CD4-positive, alpha-beta T cell treated with Interleukin-6 for 4 hours (primary cell): ENCODE measurements at regions not wholly inside any gene's neighbourhood (a gene's known extent, or its start where the extent isn't known, plus 50 kb on each side); places are given as distances from the start of the nearest gene placed in this dataset.

Experiments used
- DNase-seq: peaks from one replicate; pipeline ENCODE4 v3.0.0-alpha.2; 2020; ENCODE audit warnings: mixed read lengths

DNA sequence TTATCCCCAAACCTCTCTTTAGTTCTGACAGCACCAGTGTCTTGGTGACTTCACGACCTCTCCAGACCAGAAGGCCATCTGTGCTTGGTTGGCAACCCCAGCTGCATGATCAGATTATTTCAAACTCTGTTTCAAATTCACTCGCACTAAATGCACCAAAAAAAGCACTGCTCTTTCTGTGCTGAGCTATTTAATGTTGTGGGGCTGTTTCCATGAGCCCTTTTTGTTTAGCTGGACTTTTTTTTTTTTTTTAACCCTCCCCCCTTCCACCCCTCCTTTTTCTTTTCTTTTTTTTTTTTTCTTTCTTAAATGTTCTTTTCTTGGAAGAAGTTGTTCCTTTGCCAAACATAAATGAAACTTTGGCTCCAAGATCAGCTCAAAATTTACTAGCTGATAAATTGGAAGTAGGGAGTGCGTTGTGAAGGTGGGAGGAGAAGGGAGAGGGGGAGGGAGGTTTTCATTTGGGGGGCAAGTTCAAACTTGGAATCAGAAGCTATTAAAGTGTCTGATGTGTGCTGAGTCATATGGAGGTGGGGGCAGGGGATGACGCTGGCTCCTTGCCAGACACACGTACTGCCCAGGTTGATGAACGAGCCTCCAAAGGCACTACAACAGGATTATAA, 543.0 kb upstream of the TNP1 start:
- no peak for DNase-seq

DNA sequence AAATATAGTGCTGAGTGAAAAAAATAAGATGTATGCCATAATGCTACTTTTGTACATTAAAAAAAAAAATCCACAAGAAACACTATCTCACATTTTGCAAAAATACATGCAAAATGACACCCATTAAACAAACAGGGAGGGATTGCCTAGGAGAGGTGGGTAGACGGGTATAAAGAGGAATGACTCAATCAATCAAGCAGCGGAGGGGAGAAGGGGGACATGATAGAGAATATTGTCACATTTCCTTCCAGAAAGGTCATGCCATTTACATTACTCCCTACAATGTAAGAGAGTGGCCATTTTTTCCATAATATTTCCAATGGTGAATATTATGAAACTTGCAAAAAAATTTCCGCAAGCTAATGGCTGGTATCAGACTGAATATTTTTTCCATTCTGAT, 542.3 kb upstream of the TNP1 start:
- DNase-seq, result no peak

DNA sequence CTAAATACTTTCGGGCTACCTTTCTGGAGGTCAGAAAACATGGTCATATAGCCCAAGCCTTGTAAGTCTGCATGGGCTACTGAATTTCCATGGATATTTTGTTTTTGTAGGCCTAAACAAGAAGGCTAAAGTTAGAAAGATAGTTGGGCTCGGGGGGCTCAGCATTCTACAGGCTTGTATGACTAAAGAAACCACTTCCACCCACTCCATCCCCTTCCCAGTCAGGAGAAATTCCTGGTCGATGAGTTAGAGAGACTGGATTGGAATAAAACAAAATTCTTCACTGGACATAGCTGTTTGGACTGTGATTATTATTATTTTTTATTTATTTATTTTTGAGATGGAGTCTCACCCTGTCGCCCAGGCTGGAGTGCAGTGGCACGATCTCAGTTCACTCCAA, 539.4 kb upstream of the TNP1 start:
- DNase-seq, result no peak

DNA sequence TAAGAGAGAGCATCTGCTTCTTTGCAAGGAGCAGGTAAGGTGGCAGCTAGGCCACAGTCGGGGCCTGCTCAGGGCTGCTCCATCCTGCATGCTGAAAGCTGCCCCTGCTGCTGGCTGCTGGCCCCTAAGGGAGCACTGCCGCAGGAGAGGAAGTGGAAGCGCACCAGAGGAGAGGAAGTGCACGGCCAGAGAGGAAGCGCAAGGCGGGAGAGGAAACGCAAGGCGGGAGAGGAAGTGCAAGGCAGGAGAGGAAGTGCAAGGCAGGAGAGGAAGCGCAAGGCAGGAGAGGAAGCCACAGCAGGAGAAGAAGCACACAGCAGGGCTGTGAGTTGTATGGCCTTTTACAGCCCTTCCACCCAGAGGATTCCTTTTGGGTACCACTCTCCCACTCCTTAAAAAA, 539.0 kb upstream of the TNP1 start:
- peak; percentile 32 for DNase-seq

DNA sequence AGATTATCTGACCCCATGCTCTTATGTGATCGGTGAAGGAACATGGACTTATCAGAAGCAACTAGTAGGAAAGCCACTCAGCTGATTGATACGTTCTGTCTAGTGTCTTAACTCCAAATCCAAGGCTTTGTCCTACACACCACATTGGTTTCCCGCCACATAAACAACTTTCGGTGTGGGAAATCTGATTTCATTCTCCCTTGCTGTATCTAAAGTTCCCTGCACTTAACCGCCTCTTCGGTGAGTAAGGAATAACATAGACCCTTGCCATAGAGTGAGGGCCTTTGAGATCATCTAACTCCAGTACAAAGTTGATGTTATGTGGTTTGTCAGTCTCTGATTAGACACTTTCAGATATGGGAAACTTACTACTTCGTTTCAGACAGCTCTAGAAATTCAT, 538.2 kb upstream of the TNP1 start:
- DNase-seq, result no peak

DNA sequence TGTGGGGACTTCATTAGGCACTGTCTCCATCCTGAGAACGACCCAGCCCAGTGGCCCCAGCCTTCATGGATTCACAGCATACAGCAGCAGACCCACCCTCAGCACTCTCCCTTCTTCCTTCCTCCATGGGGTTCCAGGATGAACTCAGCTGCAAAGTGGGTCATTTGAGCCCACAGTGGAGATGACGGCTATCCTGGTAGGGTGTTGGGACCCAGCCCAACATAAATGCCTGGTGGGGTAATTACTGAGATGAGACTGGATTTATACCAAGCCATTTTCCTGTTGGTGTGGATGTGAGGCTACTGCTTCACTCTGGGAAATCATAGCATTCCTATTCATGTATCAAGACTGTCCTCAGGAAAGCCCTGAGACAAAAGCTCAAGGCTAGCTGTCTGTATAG, 536.7 kb upstream of the TNP1 start:
- no peak for DNase-seq

DNA sequence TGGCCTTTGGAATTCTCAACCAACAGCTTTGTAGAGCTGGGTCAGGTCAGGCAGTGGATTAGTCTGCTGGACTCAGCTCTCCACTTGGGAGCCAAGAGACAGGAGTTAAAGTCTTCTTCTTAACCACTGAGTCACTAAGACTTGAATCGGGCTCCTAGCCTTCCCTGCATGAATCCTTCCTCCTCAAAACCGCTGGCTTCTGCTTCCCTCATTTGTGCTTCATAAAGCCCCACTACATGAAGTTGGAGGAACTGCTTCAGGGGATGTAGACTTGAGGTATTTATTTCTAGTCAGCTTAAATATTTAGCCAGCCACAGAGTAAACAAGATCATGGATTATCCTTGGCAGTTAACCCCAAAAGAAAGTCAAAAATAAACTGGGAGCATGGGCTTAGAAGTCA, 536.3 kb upstream of the TNP1 start:
- DNase-seq, result no peak

DNA sequence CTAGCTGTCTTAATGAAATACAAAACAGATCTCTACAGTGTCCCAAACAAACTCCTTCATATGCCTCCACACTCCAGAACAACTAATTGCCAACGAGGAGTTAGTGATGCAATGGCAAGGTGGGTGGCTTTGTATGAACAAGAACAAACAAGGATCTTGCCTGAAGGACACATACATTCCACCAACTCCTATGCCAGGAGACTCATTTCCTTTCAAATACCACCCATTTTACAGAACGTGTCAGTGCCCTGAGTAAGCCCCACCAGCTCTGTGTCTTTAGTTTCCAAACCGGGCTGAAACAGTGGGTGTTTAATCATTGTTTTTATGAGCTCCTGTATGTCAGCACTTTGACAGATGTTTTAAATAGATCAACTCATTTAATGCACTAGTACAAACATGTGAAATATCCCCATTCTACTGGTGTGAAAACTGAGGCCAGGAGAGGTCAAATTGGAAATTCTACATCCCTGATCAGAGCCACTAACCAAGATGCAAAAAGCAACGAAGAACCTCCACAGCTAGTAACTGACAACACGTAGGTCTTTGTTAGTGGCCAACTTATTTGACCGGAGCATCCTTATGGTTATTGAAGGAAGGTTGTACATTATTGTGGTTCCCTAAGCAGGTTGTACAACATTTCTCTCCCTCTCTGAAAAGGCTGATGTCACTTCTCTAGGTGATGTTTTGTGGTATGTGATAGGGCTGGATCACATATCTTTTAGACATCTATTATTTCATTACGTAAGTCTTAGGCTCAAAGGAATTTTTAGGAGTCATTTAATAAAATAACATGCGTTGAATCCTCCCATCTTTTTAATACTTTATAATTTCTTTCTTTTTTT, 534.9 kb upstream of the TNP1 start:
- DNase-seq, result no peak

DNA sequence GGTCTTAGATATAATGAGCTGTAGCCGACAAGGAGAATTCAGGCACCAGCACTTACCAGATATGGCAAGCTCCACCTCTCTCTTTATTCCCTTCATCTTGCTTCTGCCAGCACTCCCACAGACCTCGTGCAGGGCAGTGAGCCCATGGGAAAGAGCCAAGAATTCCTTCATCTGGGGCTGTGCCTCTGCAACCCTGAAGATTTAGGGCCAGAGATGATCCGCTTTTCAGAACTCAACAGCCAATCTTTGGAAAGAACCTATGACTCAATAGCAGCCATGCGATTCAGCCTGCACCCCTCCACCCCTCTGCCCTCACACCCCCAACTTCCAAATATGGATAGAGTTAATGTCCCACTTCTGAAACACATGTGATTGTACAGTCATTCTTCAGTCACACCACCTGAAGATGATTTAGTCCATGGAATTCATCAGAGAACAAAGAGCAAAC, 533.7 kb upstream of the TNP1 start:
- no peak for DNase-seq

DNA sequence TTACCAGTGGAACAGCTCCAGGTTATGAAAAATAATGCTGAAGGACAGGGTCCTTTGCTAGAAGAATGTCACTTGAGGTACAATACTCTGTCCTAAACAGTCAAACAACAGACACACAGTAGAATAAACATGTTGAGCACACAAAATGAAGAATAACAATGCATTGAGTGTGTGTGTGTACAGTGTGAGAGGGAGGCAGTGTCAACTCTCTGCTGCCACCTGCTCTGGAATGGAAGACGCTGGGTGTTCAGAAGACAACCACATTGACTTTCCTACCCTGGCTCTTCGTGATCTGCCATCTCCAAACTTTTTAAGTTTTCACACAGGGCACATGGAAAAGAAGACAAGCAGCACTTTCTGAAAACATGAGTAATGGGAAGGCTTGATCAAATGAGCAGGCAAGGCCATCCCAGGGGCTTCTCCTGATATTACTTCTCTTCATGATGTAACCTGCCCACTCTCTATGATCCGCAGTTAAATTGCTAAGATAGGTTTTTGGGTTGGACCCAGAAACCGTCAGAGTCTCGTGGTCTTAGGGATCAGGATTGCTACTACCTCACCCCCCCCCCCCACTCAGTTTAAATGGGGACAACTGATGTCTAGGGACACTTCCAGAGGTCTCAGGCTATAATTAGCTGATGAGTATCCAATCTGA, 533.2 kb upstream of the TNP1 start:
- DNase-seq, result no peak

DNA sequence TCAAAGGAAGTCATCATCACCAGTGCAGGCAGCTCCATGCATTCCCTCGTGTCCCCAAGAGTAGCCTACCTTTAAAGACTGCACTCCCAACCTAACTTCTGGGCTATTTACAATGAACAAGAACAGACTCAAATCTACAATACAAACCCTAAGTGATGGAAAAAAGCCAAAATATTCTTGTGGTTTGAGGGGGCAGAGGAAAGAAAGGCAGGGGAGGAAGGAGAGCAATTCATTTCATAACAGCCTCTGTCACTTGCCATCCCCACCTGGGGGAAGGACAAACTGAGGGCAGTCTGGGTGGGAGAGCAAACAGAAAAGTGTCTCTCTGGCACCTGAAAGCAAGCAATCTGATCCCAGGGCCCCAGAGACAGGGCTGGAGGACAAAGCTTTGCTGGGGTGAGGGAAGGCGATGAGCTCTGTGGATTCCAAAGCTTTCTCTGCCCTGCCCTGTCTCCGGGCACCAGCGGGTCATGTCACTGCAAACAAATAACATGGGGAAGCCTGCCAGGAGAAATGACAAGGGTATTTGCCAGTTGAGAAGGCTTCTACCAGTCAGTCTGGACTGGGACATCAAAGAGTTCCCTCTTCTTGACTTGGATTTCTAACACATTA, 528.0 kb upstream of the TNP1 start:
- no peak for DNase-seq

DNA sequence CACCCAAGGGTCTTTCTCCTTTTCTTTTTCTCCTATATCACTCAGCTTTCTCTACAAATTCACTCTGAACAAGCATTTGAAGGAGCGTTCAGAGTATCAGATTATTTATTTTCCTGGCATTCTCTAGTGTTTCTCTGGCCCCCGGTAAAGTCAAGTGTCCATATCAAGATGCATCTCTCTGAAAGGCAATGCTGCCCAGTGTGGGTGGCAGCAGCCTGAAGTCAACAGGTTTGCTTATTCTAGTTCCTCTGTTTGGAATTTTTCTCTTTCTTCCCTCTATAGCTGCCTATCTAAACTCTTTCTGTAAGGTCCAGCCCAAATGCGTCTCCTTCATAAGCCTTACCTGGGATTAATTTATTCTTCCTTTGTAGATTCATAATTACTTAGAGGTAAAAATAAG, 526.2 kb upstream of the TNP1 start:
- DNase-seq, result no peak

DNA sequence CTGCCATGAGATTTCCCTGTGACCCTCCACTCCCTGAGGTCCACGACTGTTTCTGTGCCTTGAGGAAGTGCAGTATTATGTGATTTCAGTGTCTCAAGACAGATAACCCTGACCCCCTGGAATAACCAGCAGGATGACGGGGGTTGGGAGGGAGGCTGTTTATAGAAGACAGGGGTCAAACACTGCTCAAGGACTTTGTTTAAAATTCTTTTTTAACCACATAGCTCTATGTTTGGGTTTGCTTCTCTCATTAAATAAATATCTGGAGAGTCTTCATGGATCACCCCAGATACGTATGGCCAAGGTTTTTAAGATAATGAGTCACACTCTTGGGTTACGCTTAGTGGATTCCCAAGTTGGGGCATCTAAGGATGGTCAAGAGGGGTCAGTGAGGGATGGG, 523.8 kb upstream of the TNP1 start:
- no peak for DNase-seq

DNA sequence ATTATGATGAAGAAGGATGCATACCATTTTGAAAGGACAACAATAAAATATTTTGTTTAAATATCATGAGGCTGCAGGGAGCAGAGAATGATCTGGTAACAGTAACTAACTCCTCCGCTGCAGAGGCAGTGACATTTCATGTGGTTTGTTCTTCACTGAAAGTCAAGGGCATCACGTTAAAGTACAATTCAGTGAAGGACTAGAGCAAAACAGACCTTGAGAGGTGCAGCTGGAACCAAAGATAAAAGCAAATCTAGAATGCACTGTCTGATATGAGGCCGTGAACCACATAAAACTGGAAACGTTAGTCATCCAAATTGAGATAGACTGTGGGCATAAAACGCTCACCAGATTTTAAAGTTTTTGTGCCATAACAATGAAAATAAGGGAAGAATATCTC, 522.9 kb upstream of the TNP1 start:
- no peak for DNase-seq

DNA sequence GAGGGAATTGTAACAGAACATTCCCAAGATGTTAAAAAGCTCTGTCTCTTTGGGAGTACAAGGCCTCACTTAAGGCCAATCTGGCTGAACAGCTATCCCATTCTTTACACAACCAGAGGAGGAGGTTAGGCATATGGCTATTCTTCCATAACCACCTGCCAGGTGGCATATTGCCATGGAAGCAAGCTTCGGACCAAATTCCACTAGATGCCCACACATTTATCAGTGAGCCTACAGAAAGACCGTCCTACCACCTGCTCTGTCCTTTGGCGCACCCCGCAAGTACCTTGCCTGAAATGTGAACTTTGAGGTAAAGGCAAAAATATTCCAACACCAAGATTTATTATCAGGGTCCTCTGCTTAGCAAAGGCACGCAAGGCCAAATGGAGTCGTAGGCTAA, 519.9 kb upstream of the TNP1 start:
- DNase-seq, result no peak

DNA sequence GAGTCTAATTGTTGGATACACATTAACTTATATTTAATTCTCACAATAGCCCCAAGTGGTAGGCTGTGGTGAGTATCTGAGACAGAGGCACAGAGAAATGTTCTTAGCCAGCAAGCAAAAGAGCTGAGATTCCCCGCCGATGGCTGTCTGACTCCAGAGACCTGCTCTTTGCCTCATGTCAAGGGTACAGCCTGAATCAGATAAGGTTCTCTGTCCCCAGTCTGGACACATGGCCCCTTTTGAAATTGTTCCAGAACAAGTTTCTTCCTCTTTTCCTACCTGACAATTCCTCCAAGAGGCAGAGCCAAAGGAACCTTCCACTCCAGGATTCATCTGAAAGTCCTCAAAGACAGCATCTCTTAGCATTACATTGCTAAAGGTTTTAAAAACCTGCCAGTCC, 512.9 kb upstream of the TNP1 start:
- no peak for DNase-seq

DNA sequence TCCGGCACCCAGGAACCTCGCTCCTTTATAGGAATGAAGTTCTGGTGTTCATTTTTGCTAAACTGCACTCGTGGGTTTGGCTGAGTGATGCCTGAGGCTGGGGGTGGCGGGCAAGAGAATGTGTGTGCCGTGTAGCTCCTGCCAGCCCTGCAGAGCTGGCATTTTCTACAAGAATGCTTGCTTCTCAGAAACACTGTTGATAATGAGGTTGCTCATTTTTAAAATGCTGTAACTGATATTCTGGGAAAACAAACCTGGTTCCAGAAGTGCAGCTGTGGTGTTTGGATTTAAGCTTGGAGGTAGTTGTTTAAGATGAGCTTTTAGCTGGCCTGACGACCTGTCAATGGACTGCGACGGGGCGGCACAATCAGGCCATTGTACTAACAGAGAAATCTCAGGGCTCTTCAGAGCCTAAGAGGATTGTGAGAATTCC, 511.9 kb upstream of the TNP1 start:
- no peak for DNase-seq

DNA sequence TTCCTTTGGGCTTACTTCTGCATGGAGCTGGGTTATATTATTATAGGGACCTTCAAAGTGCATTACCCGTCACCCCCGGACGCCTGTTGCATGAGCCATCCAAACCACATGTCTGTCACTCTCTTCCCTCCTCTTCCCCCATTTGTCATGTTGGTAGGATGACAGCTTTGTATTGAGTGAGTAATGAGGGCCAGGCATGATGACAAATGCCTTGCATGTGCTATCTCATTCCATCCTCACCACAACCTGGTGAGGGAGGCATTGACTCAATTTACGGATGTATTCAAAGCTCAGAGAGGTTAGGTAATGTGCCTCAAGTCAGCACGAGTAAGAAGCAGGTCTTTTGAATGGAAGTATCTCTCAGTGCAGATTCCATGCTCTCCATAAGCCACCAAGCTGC, 510.5 kb upstream of the TNP1 start:
- DNase-seq, result no peak

DNA sequence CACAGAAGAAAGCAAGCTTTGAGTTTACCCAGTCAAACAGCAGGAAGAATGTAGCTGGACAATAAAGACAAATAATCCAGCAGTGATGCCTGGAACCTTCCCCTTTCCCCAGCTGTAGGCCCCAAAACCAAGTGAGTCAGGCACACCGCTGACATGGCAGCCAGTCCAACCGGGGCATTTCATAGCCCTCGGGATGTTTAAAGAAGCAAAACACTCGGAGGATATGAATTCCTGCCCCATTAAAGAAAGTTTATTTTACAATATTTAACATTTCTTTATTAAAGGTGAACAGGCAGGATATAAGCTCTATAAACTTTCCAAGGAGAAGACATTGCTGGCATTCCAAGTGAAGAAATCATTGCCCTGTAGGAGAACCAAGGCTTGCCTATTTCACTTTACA, 507.6 kb upstream of the TNP1 start:
- no peak for DNase-seq

DNA sequence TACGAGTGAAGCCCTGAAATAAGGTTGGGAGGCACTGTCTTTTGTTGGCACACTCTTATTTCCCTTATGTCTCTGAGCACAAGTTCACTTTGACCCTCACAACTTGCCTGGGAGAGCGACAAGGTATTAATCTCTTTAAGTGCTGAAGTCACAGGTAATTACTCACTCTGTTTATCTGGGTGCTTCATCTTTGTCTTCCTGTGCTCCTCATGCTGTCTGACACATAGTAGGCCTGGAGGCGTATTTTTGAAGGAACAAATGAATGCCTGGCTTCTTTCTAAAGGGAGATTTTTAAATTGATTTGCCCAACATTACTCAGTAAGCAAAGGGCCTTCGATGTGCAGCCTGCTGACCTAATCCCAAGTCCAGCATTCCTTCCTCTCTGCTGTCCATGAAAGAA, 507.1 kb upstream of the TNP1 start:
- no peak for DNase-seq

DNA sequence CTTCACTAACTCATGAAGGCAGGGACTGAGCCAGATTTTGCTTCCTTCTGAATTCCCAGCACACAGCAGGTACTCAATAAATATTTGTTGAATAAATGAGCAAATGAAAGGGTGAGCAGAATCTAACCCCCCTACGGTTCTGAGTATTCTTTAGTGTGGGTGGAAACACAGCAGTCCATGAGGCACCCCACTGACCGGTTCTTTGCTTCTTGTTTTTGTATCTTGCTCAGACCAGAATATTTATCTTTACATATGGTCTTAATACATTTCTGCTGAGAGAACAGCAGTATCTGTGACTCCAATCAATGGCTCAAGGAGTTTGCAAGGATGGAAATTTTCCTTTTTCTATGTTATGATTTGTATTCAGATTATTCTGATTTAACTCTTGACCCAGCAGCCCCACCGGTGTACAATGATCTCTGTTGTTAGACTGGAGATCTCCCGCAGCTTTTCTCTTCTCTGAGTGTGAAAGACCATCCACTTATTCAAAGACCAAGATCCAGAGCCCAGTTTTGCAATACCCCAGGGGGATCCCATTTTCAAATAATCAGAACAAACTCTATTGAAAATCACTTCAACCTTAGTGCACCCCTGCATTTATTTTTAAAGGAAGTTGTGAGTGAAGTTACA, 506.5 kb upstream of the TNP1 start:
- no peak for DNase-seq

DNA sequence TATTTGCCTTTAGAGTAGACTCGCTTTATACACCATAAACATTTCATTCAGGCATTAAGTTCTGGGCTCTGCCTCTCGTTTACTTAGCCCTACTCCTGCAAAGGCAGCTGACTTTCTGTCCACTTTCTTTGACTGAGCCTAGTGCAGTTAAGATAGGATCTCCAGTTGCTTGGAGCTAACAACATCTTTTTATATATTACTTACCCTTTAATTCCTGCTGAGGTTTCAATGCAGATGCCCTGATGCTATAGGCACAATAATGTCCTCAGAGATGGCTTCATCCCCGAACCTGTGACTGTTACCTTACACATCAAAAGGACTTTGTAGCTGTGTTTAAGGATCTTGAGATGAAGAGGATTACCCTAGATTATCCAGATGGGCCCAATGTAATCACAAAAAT, 505.8 kb upstream of the TNP1 start:
- DNase-seq, result no peak

DNA sequence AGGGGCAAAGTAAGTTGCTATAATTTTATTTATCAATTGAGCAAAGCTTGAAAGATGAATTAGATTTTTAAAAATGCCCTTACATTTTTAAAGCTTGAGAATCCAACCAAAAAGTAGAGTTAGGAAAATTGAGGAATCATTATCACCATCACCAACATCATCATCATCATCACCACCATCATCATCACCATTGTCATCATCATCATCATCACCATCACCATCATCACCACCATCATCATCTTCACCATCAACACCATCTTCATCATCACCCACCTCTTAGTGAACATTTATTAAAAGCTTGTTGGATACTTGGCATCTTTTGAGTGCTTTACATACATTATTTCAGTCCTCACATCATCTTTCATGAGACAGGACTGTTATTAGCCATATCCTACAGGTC, 504.4 kb upstream of the TNP1 start:
- DNase-seq, result no peak
